Glomerular endothelial cell (primary cell): ENCODE measurements at regions not wholly inside any gene's neighbourhood (a gene's known extent, or its start where the extent isn't known, plus 50 kb on each side); places are given as distances from the start of the nearest gene placed in this dataset.

ENCODE experiments used
- DNase-seq: peaks from one replicate; pipeline ENCODE4 v3.0.0-alpha.2; 2011; ENCODE audit warnings: low read depth, low spot score; ENCODE audit errors: extremely low read depth

- DNase-seq: no peak
Observed at GRCh38 chr1:181366910-181367309, 116.4 kb upstream of the CACNA1E start.

- no peak for DNase-seq
Observed at GRCh38 chr1:181369416-181369815, 113.9 kb upstream of the CACNA1E start.

GRCh38 chr1:181383695-181384094 is 99.6 kb upstream of the CACNA1E start:
- DNase-seq: no peak

- DNase-seq: no peak
Observed at GRCh38 chr1:181386340-181386739, 97.0 kb upstream of the CACNA1E start.

DNA sequence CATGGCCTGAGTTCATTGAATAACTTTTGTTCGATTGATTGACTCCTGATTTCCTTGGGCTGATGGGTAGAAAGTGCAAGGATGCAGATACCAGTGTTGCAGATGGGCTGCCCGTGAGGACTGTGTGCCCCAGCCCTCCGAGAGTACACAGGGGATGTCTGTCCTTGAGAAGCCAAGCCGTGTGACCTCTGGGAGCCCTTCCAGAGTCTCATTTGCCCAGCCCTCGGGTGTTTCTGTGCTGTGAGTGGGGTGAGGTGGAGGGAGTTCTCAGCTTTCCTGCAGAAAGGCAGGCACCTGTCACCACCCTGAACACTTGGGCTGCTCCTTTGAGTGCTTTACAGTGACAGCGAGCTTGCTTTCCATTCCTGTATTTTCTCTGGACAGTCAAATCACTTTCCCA is 96.4 kb upstream of the CACNA1E start:
- DNase-seq: no peak

DNA sequence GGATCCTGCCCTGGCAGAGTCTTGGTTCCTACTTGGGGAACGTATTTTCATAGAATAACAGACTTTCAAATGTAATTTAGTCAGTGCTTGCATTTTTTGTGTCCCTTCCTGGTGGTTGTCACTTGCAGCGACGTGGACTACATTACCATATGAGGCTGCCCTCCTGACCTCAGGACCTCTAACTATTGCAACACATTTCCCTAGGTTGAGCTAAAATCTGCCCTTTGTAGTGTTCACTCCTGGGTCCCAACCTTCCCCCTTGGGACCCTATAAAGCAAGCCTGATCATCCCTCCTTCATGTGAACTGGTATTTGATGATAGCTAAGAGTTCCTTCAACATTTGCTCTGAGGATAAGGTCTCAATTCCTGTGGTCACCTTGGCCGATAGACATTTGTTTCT is 95.6 kb upstream of the CACNA1E start:
- no peak for DNase-seq

DNA sequence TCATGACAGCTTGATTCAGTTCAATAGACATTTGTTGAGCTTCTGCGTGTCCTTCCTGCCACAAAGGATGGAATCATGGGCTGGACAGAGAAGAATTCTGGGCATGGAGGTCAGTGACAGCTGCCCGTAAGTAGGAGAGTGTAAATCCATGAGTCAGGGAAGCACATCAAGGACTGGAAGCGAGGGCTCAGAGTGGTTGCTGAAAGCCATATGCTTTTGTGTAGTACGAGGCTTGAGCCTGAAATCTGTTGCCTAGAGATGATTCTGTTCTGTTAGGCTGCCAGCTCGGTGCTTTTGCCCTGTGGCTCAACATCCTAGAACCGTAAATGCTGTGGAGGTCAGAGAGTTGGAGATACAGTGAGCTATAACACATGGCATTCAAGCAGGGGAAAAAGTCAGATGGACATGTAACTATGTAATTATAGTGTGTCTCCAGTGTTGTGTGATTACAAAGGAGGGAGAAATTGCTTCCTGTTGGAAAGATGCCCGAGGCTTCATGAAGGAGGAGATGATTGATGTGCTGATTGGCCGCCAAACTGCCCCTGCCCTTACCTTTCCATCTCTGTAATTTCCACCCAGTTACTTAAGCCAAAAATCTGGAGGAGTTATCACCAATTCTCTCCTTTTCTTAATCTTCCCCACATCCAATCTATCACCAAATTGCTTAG is 92.8 kb upstream of the CACNA1E start:
- DNase-seq: no peak

DNA sequence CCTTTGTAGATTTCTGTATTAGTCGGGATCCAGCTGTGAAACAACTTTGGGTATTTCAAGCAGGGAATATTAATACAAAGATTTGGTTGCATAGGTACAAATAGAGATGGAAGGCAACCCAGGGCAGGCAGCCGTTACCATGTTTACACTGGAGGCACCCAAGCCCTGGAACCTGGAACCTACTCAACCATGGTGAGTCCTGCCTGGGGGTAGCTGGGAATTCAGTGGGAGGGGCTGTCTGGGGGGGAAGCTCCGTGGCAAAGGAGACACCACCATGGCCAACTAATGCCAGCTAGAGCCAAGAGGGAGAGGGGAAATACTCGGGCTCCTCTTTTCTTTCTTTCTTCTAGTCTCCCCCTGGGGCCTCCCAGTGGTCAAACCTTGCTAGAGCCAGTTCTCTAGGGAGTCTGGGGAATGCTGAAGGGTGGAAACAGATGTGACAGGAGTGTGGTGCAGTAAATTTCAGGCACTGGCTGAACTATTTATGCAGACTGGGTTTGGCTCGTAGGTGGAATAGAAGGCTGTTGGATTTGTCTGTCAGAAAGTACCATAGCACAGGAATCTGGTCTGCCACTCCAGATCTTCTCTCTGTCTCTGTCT is 91.9 kb upstream of the CACNA1E start:
- no peak for DNase-seq

- DNase-seq: no peak
Observed at GRCh38 chr1:181392133-181392532, 91.2 kb upstream of the CACNA1E start.

DNA sequence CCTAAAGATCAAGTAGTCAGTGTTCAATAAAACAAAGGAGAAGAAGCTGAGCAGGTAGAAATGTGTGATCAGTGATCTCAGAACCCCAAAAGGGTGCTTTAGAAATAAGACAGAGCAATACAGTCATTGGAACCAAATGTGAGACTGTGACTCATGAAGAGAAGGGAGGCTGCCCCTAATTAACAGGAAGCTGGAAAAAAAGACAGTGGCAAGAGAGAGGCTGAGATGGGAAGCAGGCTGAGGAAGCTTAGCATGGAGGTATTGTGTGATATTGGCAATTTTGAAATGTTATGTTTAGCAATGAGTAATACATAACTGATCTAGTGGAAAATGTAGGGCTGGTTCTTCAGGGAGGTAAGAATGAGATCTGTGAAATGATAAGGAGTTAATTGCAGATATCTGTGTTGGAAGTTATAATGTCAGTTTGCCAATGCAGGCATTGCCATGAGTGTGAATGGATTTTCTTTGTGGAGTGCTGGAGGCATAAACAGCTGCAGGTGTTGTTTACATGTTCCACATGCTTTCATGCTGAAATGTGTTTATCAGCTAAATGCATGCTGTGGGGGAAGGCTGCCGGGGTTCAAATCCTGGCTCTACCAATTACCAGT is 90.6 kb upstream of the CACNA1E start:
- DNase-seq: no peak

DNA sequence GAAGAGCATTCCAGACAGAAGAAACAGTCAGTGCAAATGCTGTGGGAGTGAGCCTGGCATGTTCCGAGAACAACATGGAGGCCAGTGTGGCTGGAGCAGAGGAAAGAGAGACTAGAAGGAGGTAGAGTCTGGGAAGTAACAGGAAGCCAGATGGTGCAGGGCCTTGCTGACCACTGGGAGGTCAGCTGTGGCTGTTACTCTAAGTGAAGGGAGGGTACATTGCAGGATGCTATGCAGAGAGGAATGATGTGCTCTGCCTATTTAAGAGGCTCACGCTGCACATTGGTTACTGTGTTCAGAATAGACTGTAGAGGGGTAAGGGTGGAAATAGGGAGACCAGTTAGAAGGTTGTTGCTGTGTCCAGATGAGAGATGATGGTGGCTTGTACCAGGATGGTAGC is 88.6 kb upstream of the CACNA1E start:
- DNase-seq: no peak

GRCh38 chr1:181396171-181396670 is 87.1 kb upstream of the CACNA1E start:
- no peak for DNase-seq

GRCh38 chr1:181396811-181397210 is 86.5 kb upstream of the CACNA1E start:
- DNase-seq: no peak

GRCh38 chr1:181397845-181398244 is 85.5 kb upstream of the CACNA1E start:
- DNase-seq: no peak

DNA sequence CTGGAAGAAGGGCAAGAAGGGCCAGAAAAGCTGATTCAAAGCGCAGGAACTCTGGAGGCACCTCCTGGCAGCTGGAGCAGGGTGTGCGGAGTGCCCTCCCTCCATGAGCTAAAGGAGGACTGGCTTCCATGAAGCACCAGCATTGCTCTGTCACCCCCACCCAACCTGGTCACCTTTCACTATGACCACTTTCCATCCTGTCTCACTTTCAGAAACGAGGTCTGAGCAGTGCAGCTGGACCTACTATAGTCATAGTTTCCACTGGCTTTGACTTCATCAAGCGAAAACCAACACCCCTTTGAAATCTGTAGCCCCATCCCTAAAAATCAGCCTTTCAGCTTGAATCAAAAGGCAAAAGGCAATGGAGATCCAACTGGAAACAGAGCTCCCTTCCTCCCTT is 84.8 kb upstream of the CACNA1E start:
- no peak for DNase-seq

- no peak for DNase-seq
Observed at GRCh38 chr1:181405584-181405983, 77.7 kb upstream of the CACNA1E start.

DNA sequence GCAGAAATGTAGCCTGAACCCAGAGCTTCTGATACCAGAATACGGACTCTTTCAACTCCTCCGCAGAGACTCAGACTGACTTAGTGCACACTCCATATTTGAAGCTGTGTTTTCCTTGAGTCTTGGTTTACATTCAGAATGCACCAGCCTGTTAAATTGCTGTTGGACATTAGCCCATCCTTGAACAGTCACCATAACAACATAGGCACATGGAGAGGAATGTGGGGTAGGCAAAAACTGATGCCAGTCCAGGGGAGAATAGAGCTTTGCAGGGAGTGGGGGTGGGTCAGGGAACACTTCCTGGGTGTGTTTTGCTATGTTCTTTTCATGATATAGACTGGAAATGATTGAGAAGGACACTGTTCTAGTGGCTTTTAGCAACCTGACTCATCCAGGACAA is 76.3 kb upstream of the CACNA1E start:
- DNase-seq: no peak

- DNase-seq: no peak
Observed at GRCh38 chr1:181409981-181410380, 73.3 kb upstream of the CACNA1E start.

DNA sequence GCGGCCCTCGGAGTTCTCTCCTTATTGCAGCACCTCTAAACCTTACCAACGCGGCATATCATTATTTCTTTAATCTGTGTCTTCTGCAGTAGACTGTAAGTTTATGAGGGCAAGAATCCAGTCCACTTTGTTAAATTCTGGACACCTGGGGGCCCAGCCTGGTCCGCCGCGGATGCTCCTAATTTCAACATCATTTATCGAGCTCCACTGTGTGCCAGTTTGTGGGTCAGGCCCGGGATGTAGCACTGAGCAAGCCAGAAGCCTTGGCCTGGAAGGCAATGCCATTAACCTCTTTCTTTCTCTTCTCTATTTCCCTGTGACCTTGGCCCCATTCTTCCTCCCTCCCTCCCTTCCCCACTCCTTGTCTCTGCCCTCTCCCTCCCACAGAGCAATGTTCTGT is 70.6 kb upstream of the CACNA1E start:
- no peak for DNase-seq

DNA sequence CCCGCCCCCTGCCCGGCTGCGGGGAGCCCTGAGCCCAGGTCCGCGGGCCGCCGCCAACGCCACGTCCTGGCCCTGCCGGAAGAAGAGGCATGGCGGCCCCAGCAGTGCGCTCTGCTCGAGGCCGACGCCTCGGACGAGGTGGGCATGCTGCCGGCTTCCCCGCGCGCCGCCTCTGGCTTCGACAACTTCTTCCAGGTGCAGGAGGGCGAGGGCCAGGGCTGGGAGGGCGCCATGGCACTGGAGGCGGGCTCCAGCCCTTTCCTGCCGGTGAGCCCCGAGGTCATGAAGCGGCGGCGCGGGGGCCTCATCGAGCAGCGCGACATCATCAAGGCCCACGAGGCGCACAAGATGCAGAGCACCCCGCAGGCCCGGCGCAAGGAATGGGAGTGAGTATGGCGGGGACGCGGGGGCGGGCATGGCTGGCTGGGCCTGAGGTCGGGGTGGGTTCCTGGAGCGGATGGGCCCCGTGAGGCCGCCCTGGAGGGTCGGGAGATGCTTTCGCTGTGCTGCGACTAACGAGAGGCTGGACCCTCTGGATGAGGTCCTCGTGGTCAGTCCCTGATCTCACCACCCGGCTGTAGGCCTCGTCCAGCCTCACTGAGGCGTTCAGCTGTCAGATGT is 70.0 kb upstream of the CACNA1E start:
- DNase-seq: no peak

GRCh38 chr1:181413836-181414235 is 69.5 kb upstream of the CACNA1E start:
- DNase-seq: no peak
